ENCODE measurements at regions not wholly inside any gene's neighbourhood (a gene's known extent, or its start where the extent isn't known, plus 50 kb on each side); places are given as distances from the start of the nearest gene placed in this dataset.

- H3K4me2 ChIP-seq (ENCODE audit: low read length): no peak overlapping the region
- H3K27ac ChIP-seq (ENCODE audit: low read depth, low read length): no peak overlapping the region
- no peaks in the 10 kb centered on the region for H3K79me2 ChIP-seq (ENCODE audit: control insufficient read depth, insufficient read depth, low read length)
- H3K4ac ChIP-seq (ENCODE audit: low read depth, low read length): no peak overlapping the region
- H2AK5ac ChIP-seq (ENCODE audit: low read length): no peak overlapping the region
- no CpG with 5 or more reads among the region's 3 CpGs for WGBS (ENCODE audit: extremely low coverage, insufficient coverage, low lambda C conversion rate)
- H2BK15ac ChIP-seq (replicated peaks; ENCODE audit: low read depth): no peak overlapping the region
- H3K27me3 ChIP-seq (ENCODE audit: insufficient read depth, low read length, poor library complexity): no peaks in the 10 kb centered on the region
- H3K4me1 ChIP-seq (ENCODE audit: control insufficient read depth, low read depth, low read length): no peaks in the 10 kb centered on the region
- no peaks in the 10 kb centered on the region for H3K36me3 ChIP-seq (ENCODE audit: control insufficient read depth, insufficient read depth, low read length)
- no peaks in the 10 kb centered on the region for H3K79me1 ChIP-seq (ENCODE audit: low read length)
- H2BK120ac ChIP-seq (ENCODE audit: low read depth, low read length): no peak overlapping the region
- no peak overlapping the region for H3K18ac ChIP-seq (ENCODE audit: low read length)
- H2BK5ac ChIP-seq (ENCODE audit: low read length): no peak overlapping the region
- no peak overlapping the region for H3K4me3 ChIP-seq (ENCODE audit: low read length)
- H3K9ac ChIP-seq (ENCODE audit: low read length): no peak overlapping the region
- no peak overlapping the region for H4K5ac ChIP-seq (ENCODE audit: low read length)
- no peak overlapping the region for H4K8ac ChIP-seq (ENCODE audit: low read depth, low read length)
- no peak overlapping the region for H3K56ac ChIP-seq (ENCODE audit: low read length)
- H3K23ac ChIP-seq (ENCODE audit: low read length): no peak overlapping the region
- DNase-seq: no peak
Observed at GRCh38 chr2:215597577-215597976, 161.7 kb upstream of the FN1 start.

DNA sequence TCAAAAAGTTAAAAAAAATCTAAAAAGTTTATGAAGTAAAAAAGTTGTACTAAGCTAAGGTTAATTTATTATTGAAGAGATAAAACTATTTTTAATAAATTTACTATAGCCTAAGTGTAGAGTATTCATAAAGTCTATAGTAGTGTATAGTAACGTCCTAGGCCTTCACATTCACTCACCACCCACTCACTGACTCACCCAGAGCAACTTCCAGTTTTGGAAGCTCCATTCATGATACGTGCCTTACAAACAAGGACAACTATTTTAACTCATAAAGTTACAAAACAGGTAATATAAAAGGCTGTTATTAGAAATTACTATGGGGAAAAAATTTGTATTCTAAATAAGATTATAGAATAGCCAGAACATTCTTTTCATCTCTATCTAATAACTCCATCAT is 158.9 kb upstream of the FN1 start:
- Histone ChIP-seq H2AK5ac (ENCODE audit: low read length) (no peak overlapping the region), H2BK5ac (ENCODE audit: low read length) (no peak overlapping the region), H3K23ac (ENCODE audit: low read length) (no peak overlapping the region), H3K9ac (ENCODE audit: low read length) (no peak overlapping the region), H3K79me1 (ENCODE audit: low read length) (no peaks in the 10 kb centered on the region), H2BK120ac (ENCODE audit: low read depth, low read length) (no peak overlapping the region), H3K36me3 (ENCODE audit: control insufficient read depth, insufficient read depth, low read length) (no peaks in the 10 kb centered on the region), H3K4me2 (ENCODE audit: low read length) (no peak overlapping the region), H3K18ac (ENCODE audit: low read length) (no peak overlapping the region), H3K4me3 (ENCODE audit: low read length) (no peak overlapping the region), H3K79me2 (ENCODE audit: control insufficient read depth, insufficient read depth, low read length) (no peaks in the 10 kb centered on the region), H3K4me1 (ENCODE audit: control insufficient read depth, low read depth, low read length) (no peaks in the 10 kb centered on the region), H3K4ac (ENCODE audit: low read depth, low read length) (no peak overlapping the region), H3K56ac (ENCODE audit: low read length) (no peak overlapping the region), H4K5ac (ENCODE audit: low read length) (no peak overlapping the region), H3K27me3 (ENCODE audit: insufficient read depth, low read length, poor library complexity) (no peaks in the 10 kb centered on the region), H2BK15ac (replicated peaks; ENCODE audit: low read depth) (no peak overlapping the region), H3K27ac (ENCODE audit: low read depth, low read length) (no peak overlapping the region), H4K8ac (ENCODE audit: low read depth, low read length) (no peak overlapping the region)
- DNase-seq: no peak
- WGBS (ENCODE audit: extremely low coverage, insufficient coverage, low lambda C conversion rate): no CpG with 5 or more reads among the region's 2 CpGs

DNA sequence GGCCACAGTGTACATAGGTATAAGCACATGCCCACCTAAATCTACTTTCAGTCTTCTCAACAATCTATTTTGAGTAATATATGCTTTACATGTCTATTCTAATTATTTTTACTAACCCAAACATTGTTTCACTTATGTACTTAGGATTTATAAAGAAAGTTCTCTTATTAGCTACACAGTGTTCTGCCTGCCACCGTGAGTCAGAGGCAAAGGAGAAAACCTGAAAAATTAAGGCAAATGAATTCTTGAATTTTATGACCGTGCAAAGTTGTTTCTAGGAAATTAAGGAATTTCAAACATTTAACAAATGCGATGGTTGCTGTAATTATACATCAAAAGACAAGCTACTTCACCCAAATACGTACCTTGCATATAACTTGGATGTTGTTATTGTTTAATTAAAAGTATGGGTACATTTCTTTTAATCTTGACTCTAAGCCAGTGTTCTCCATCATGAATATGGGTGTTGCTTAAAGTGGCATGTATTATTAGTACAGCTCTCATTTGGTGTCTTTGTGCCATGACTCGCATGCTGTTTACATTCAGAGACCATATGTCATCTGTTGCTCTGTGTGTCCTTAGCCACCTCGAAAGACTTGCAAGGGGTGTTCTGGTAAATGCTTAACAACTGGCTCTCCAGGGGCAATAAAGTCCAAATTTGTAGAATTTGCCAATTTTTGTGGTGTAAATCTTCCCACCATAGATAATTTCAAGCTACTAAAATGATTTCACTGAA is 154.3 kb upstream of the FN1 start:
- H3K27ac ChIP-seq (ENCODE audit: low read depth, low read length): no peak overlapping the region
- H3K4me1 ChIP-seq (ENCODE audit: control insufficient read depth, low read depth, low read length): no peaks in the 10 kb centered on the region
- no peak overlapping the region for H2BK15ac ChIP-seq (replicated peaks; ENCODE audit: low read depth)
- H3K79me2 ChIP-seq (ENCODE audit: control insufficient read depth, insufficient read depth, low read length): no peaks in the 10 kb centered on the region
- no peak overlapping the region for H3K4me2 ChIP-seq (ENCODE audit: low read length)
- WGBS (ENCODE audit: extremely low coverage, insufficient coverage, low lambda C conversion rate): no CpG with 5 or more reads among the region's 6 CpGs
- no peaks in the 10 kb centered on the region for H3K36me3 ChIP-seq (ENCODE audit: control insufficient read depth, insufficient read depth, low read length)
- H2BK120ac ChIP-seq (ENCODE audit: low read depth, low read length): no peak overlapping the region
- no peaks in the 10 kb centered on the region for H3K79me1 ChIP-seq (ENCODE audit: low read length)
- no peak overlapping the region for H4K5ac ChIP-seq (ENCODE audit: low read length)
- no peak overlapping the region for H3K18ac ChIP-seq (ENCODE audit: low read length)
- no peak overlapping the region for H2AK5ac ChIP-seq (ENCODE audit: low read length)
- no peak overlapping the region for H3K4ac ChIP-seq (ENCODE audit: low read depth, low read length)
- H2BK5ac ChIP-seq (ENCODE audit: low read length): no peak overlapping the region
- no peak for DNase-seq
- H3K9ac ChIP-seq (ENCODE audit: low read length): no peak overlapping the region
- no peak overlapping the region for H3K56ac ChIP-seq (ENCODE audit: low read length)
- no peak overlapping the region for H3K4me3 ChIP-seq (ENCODE audit: low read length)
- H4K8ac ChIP-seq (ENCODE audit: low read depth, low read length): no peak overlapping the region
- H3K27me3 ChIP-seq (ENCODE audit: insufficient read depth, low read length, poor library complexity): no peaks in the 10 kb centered on the region
- H3K23ac ChIP-seq (ENCODE audit: low read length): no peak overlapping the region

GRCh38 chr2:215583881-215584280 is 148.0 kb upstream of the FN1 start:
- no peak overlapping the region for H2AK5ac ChIP-seq (ENCODE audit: low read length)
- no peak overlapping the region for H3K18ac ChIP-seq (ENCODE audit: low read length)
- DNase-seq: no peak
- H3K23ac ChIP-seq (ENCODE audit: low read length): no peak overlapping the region
- no peak overlapping the region for H2BK5ac ChIP-seq (ENCODE audit: low read length)
- H3K79me1 ChIP-seq (ENCODE audit: low read length): no peaks in the 10 kb centered on the region
- no peaks in the 10 kb centered on the region for H3K27me3 ChIP-seq (ENCODE audit: insufficient read depth, low read length, poor library complexity)
- H3K4me2 ChIP-seq (ENCODE audit: low read length): no peak overlapping the region
- no peak overlapping the region for H3K56ac ChIP-seq (ENCODE audit: low read length)
- no peak overlapping the region for H3K4me3 ChIP-seq (ENCODE audit: low read length)
- H2BK15ac ChIP-seq (replicated peaks; ENCODE audit: low read depth): no peak overlapping the region
- H4K5ac ChIP-seq (ENCODE audit: low read length): no peak overlapping the region
- H3K36me3 ChIP-seq (ENCODE audit: control insufficient read depth, insufficient read depth, low read length): no peaks in the 10 kb centered on the region
- no peak overlapping the region for H2BK120ac ChIP-seq (ENCODE audit: low read depth, low read length)
- no peak overlapping the region for H4K8ac ChIP-seq (ENCODE audit: low read depth, low read length)
- WGBS (ENCODE audit: extremely low coverage, insufficient coverage, low lambda C conversion rate): no CpG with 5 or more reads among the region's 1 CpG
- no peak overlapping the region for H3K4ac ChIP-seq (ENCODE audit: low read depth, low read length)
- no peak overlapping the region for H3K27ac ChIP-seq (ENCODE audit: low read depth, low read length)
- no peak overlapping the region for H3K9ac ChIP-seq (ENCODE audit: low read length)
- H3K4me1 ChIP-seq (ENCODE audit: control insufficient read depth, low read depth, low read length): no peaks in the 10 kb centered on the region
- H3K79me2 ChIP-seq (ENCODE audit: control insufficient read depth, insufficient read depth, low read length): no peaks in the 10 kb centered on the region

- Histone ChIP-seq H3K27ac (ENCODE audit: low read depth, low read length) (no peak overlapping the region), H2AK5ac (ENCODE audit: low read length) (no peak overlapping the region), H2BK120ac (ENCODE audit: low read depth, low read length) (no peak overlapping the region), H4K5ac (ENCODE audit: low read length) (no peak overlapping the region), H3K56ac (ENCODE audit: low read length) (no peak overlapping the region), H3K4ac (ENCODE audit: low read depth, low read length) (no peak overlapping the region), H3K4me1 (ENCODE audit: control insufficient read depth, low read depth, low read length) (no peaks in the 10 kb centered on the region), H3K23ac (ENCODE audit: low read length) (no peak overlapping the region), H2BK5ac (ENCODE audit: low read length) (no peak overlapping the region), H3K36me3 (ENCODE audit: control insufficient read depth, insufficient read depth, low read length) (no peaks in the 10 kb centered on the region), H3K4me2 (ENCODE audit: low read length) (no peak overlapping the region), H3K18ac (ENCODE audit: low read length) (no peak overlapping the region), H3K4me3 (ENCODE audit: low read length) (no peak overlapping the region), H4K8ac (ENCODE audit: low read depth, low read length) (no peak overlapping the region), H3K27me3 (ENCODE audit: insufficient read depth, low read length, poor library complexity) (no peaks in the 10 kb centered on the region), H3K9ac (ENCODE audit: low read length) (no peak overlapping the region), H2BK15ac (replicated peaks; ENCODE audit: low read depth) (no peak overlapping the region), H3K79me2 (ENCODE audit: control insufficient read depth, insufficient read depth, low read length) (no peaks in the 10 kb centered on the region), H3K79me1 (ENCODE audit: low read length) (no peaks in the 10 kb centered on the region)
- DNase-seq: no peak
- no CpG with 5 or more reads among the region's 3 CpGs for WGBS (ENCODE audit: extremely low coverage, insufficient coverage, low lambda C conversion rate)
Observed at GRCh38 chr2:215579809-215580208, 143.9 kb upstream of the FN1 start.

DNA sequence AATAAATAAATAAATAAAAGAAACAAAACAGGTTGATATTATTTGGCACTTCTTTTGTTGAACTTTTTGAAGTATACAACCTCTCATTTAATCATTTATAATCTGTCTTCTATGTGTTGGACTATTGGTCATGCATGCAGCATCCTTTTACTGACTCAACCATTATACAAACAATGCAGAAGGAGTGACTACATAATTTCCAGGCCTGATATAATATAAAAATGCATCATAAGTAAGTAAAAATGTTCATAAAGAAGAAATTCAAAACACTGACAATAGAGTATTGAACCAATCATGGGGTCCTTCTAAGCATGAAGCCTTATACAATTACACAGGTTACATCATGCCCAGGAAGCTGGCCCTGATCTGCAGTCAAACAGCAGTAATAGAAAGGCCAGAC is 141.5 kb upstream of the FN1 start:
- Histone ChIP-seq H2AK5ac (ENCODE audit: low read length) (no peak overlapping the region), H2BK5ac (ENCODE audit: low read length) (no peak overlapping the region), H3K79me1 (ENCODE audit: low read length) (no peaks in the 10 kb centered on the region), H3K36me3 (ENCODE audit: control insufficient read depth, insufficient read depth, low read length) (no peaks in the 10 kb centered on the region), H3K4ac (ENCODE audit: low read depth, low read length) (no peak overlapping the region), H3K4me3 (ENCODE audit: low read length) (no peak overlapping the region), H3K9ac (ENCODE audit: low read length) (no peak overlapping the region), H3K56ac (ENCODE audit: low read length) (no peak overlapping the region), H3K27me3 (ENCODE audit: insufficient read depth, low read length, poor library complexity) (no peaks in the 10 kb centered on the region), H3K18ac (ENCODE audit: low read length) (no peak overlapping the region), H4K8ac (ENCODE audit: low read depth, low read length) (no peak overlapping the region), H3K23ac (ENCODE audit: low read length) (no peak overlapping the region), H3K79me2 (ENCODE audit: control insufficient read depth, insufficient read depth, low read length) (no peaks in the 10 kb centered on the region), H2BK15ac (replicated peaks; ENCODE audit: low read depth) (no peak overlapping the region), H3K27ac (ENCODE audit: low read depth, low read length) (no peak overlapping the region), H2BK120ac (ENCODE audit: low read depth, low read length) (no peak overlapping the region), H3K4me1 (ENCODE audit: control insufficient read depth, low read depth, low read length) (no peaks in the 10 kb centered on the region), H4K5ac (ENCODE audit: low read length) (no peak overlapping the region), H3K4me2 (ENCODE audit: low read length) (no peak overlapping the region)
- DNase-seq: no peak
